MM.1S (cell line): ENCODE measurements at regions not wholly inside any gene's neighbourhood (a gene's known extent, or its start where the extent isn't known, plus 50 kb on each side); places are given as distances from the start of the nearest gene placed in this dataset.

ENCODE experiments used
- CTCF ChIP-seq: fragments of 300-600 bp; sonication (generic); IDR thresholded peaks from 2 replicates; pipeline ENCODE4 v1.5.1; 2016; ENCODE audit warnings: antibody characterized with exemption, low read length, mixed read lengths
- EZH2 ChIP-seq: fragments of 300-600 bp; sonication (generic); optimal IDR thresholded peaks from 2 replicates; pipeline ENCODE3; 2017; ENCODE audit warnings: low read depth, mild to moderate bottlenecking, antibody characterized with exemption, low read length, mixed read lengths
- EZH2phosphoT487 ChIP-seq: fragments of 300-600 bp; sonication (generic); IDR thresholded peaks from 2 replicates; pipeline ENCODE4 v1.6.1; 2018; ENCODE audit warnings: antibody characterized with exemption, low read length

DNA sequence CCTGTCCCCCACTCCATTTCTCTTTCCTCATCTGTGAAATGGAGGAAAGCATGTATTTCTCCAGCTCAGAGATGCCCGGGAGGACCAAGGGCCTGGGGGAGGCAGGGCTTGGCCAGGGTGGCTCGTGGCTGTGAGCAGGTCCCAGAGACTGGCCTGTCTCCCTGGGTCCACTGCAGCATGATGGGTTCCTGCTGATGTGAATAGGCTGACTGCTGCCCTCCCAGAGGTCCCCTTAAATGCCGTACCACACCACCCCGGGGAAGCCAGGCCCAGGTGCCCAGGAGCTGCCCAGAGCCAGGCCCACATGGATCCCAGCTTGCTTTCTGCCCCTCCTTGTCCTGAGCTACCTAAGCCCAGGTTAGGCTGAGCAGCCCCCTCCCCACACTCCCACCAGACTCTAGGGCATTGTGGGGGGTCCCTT, 158.2 kb upstream of the C14orf180 start:
- TF ChIP-seq CTCF, result no peak
- TF ChIP-seq EZH2, result no peak
- no peak for TF ChIP-seq EZH2phosphoT487
